ENCODE measurements at regions not wholly inside any gene's neighbourhood (a gene's known extent, or its start where the extent isn't known, plus 50 kb on each side); places are given as distances from the start of the nearest gene placed in this dataset.

DNA sequence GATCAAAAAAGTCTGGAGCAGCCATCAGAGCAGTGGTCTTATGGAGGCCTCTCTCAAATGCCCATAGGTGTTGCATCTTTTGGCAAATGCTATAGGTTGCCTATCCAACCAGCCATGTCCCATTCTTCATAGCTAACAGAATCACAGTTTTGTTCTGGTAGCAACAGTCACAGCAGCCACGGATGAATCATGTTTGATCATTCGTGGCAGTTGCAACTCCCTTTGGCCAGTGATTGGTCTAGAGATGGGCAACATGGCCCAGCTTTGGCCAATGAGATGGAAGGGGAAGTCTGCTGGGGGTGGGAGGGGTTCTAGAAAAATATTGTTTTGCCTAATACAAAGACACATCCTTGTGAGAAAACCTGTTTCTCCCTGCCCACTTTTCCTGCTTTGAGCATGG is 50.3 kb upstream of the PPP2R3A start:
- no peak for DNase-seq (ENCODE audit: low spot score)

Measured in umbilical cord (tissue), 1 donor.